ENCODE measurements at regions not wholly inside any gene's neighbourhood (a gene's known extent, or its start where the extent isn't known, plus 50 kb on each side); places are given as distances from the start of the nearest gene placed in this dataset.

DNA sequence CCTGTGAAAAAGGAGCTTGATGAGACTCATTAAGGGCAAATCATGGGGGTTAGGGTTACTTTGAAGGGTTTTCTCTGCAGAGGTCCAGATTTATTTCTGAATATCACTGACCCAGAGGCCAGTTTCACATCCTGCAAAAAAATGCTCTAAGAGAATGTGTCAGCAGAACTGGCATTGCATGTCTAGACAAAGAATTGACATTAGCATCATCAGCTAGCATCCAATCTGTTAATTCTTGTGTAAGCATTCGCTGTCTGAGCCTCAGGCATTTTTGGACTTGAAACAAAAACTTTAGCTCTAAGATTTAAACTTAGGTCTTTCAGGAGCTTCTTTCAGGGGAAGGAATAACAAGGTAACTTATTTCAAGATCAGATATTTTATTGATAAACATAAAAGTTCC is 187.9 kb upstream of the ELL2 start:
- TF ChIP-seq CTCF (IDR thresholded peaks at IDR 0.05) = no peak
- no peak for TF ChIP-seq POLR2A (IDR thresholded peaks at IDR 0.05)
